H9 (cell line): ENCODE measurements at regions not wholly inside any gene's neighbourhood (a gene's known extent, or its start where the extent isn't known, plus 50 kb on each side); places are given as distances from the start of the nearest gene placed in this dataset.

Experiments
- DNase-seq: peaks from one replicate; pipeline ENCODE4 v3.0.0-alpha.2; 2017
- H2AFZ ChIP-seq: one replicate; pipeline ENCODE4 v1.6.1; 2013; ENCODE audit warnings: mild to moderate bottlenecking, low read length, control low read depth, moderate library complexity
- H2AK5ac ChIP-seq: 2 replicates; pipeline ENCODE4 v1.6.1; 2013; ENCODE audit warnings: low read length, control low read depth, mixed read lengths; ENCODE audit not compliant: insufficient read length
- H2BK120ac ChIP-seq: one replicate; pipeline ENCODE4 v1.6.1; 2013; ENCODE audit warnings: low read depth, mild to moderate bottlenecking, low read length, control low read depth, inconsistent platforms; ENCODE audit not compliant: poor library complexity, severe bottlenecking
- H2BK12ac ChIP-seq: 2 replicates; pipeline ENCODE4 v1.6.1; 2013; ENCODE audit warnings: low read length, control low read depth, mixed read lengths, low read depth; ENCODE audit not compliant: insufficient read length
- H2BK15ac ChIP-seq: 2 replicates; pipeline ENCODE4 v1.6.1; 2013; ENCODE audit warnings: low read depth, low read length, control low read depth
- H2BK20ac ChIP-seq: one replicate; pipeline ENCODE4 v1.6.1; 2013; ENCODE audit warnings: low read depth, mild to moderate bottlenecking, low read length, control low read depth, inconsistent platforms; ENCODE audit not compliant: poor library complexity, severe bottlenecking
- H2BK5ac ChIP-seq: 2 replicates; pipeline ENCODE4 v1.6.1; 2013; ENCODE audit warnings: low read length, control low read depth, mixed read lengths; ENCODE audit not compliant: insufficient read length
- H3K14ac ChIP-seq: 2 replicates; pipeline ENCODE4 v1.6.1; 2013; ENCODE audit warnings: low read length, control low read depth; ENCODE audit not compliant: insufficient read depth
- H3K18ac ChIP-seq: 2 replicates; pipeline ENCODE4 v1.6.1; 2013; ENCODE audit warnings: low read depth, mild to moderate bottlenecking, mixed read lengths, low read length, control low read depth; ENCODE audit not compliant: insufficient read length
- H3K23ac ChIP-seq: 2 replicates; pipeline ENCODE4 v1.6.1; 2013; ENCODE audit warnings: low read length, control low read depth, mixed read lengths, low read depth; ENCODE audit not compliant: insufficient read length
- H3K23me2 ChIP-seq: 2 replicates; pipeline ENCODE4 v1.6.1; 2013; ENCODE audit warnings: low read depth, mild to moderate bottlenecking, mixed read lengths, low read length, control low read depth; ENCODE audit not compliant: insufficient read length, poor library complexity, severe bottlenecking
- H3K27ac ChIP-seq: 2 replicates; pipeline ENCODE4 v1.5.1; 2013; ENCODE audit warnings: low read length, control low read depth, mixed read lengths, low read depth; ENCODE audit not compliant: insufficient read length
- H3K27me3 ChIP-seq: 2 replicates; pipeline ENCODE4 v1.6.1; 2013; ENCODE audit warnings: low read length, control low read depth, inconsistent platforms; ENCODE audit not compliant: insufficient read depth
- H3K4ac ChIP-seq: 2 replicates; pipeline ENCODE4 v1.6.1; 2013; ENCODE audit warnings: low read depth, mild to moderate bottlenecking, control low read depth, inconsistent platforms, low read length, moderate library complexity
- H3K4me1 ChIP-seq: 2 replicates; pipeline ENCODE4 v1.6.1; 2013; ENCODE audit warnings: low read length, control low read depth, inconsistent platforms; ENCODE audit not compliant: insufficient read depth
- H3K4me2 ChIP-seq: 2 replicates; pipeline ENCODE4 v1.6.1; 2013; ENCODE audit warnings: low read length, control low read depth, mixed read lengths; ENCODE audit not compliant: insufficient read length, insufficient read depth
- H3K56ac ChIP-seq: 2 replicates; pipeline ENCODE4 v1.6.1; 2013; ENCODE audit warnings: low read depth, mild to moderate bottlenecking, mixed read lengths, low read length, control low read depth; ENCODE audit not compliant: insufficient read length
- H3K79me1 ChIP-seq: 2 replicates; pipeline ENCODE4 v1.6.1; 2013; ENCODE audit warnings: low read depth, mild to moderate bottlenecking, moderate library complexity, low read length, control low read depth, inconsistent platforms; ENCODE audit not compliant: insufficient read depth, poor library complexity, severe bottlenecking
- H3K79me2 ChIP-seq: 2 replicates; pipeline ENCODE4 v1.6.1; 2013; ENCODE audit warnings: low read length, control low read depth, inconsistent platforms; ENCODE audit not compliant: insufficient read depth
- H3K9ac ChIP-seq: 2 replicates; pipeline ENCODE4 v1.6.1; 2013; ENCODE audit warnings: low read length, control low read depth, mixed read lengths; ENCODE audit not compliant: insufficient read length; ENCODE audit errors: extremely low read depth
- H3K9me3 ChIP-seq: one replicate; pipeline ENCODE4 v1.6.1; 2013; ENCODE audit warnings: low read depth, low read length, inconsistent platforms; ENCODE audit not compliant: control insufficient read depth
- H3T11ph ChIP-seq: one replicate; pipeline ENCODE4 v1.6.1; 2013; ENCODE audit warnings: mild to moderate bottlenecking, low read length, control low read depth, inconsistent platforms
- H4K20me1 ChIP-seq: one replicate; pipeline ENCODE4 v1.6.1; 2013; ENCODE audit not compliant: control insufficient read depth, insufficient read length, insufficient read depth
- H4K5ac ChIP-seq: 2 replicates; pipeline ENCODE4 v1.6.1; 2013; ENCODE audit warnings: low read depth, mild to moderate bottlenecking, mixed read lengths, low read length, control low read depth; ENCODE audit not compliant: insufficient read length
- H4K8ac ChIP-seq: replicated peaks from 2 replicates; pipeline ENCODE4 v1.6.1; 2013; ENCODE audit warnings: low read length, control low read depth, mixed read lengths, low read depth; ENCODE audit not compliant: insufficient read length
- H4K91ac ChIP-seq: 2 replicates; pipeline ENCODE4 v1.6.1; 2013; ENCODE audit warnings: low read depth, mild to moderate bottlenecking, moderate library complexity, mixed read lengths, low read length, control low read depth; ENCODE audit not compliant: insufficient read length
- H3K27ac Mint-ChIP-seq, 3 experiments: 2 replicates in 2 of 3; 3 replicates in 1 of 3; pipeline ENCODE4 v1.8.0; 2020 to 2021; ENCODE audit warnings: mixed read lengths in 3 of 3, mild to moderate bottlenecking in 1 of 3, moderate library complexity in 1 of 3
- H3K27me3 Mint-ChIP-seq: 2 replicates; pipeline ENCODE4 v1.8.0; 2021; ENCODE audit warnings: low read depth, mild to moderate bottlenecking, moderate library complexity, mixed read lengths
- H3K36me3 Mint-ChIP-seq, 3 experiments: 2 replicates in 2 of 3; 3 replicates in 1 of 3; pipeline ENCODE4 v1.8.0; 2020 to 2021; ENCODE audit warnings: low read depth in 3 of 3, mixed read lengths in 3 of 3; ENCODE audit not compliant: insufficient read depth in 1 of 3
- H3K4me1 Mint-ChIP-seq, 2 experiments: 2 replicates each; pipeline ENCODE4 v1.8.0; 2020; ENCODE audit warnings: mixed read lengths in 2 of 2
- H3K4me3 Mint-ChIP-seq, 2 experiments: 2 replicates in 1 of 2; 3 replicates in 1 of 2; pipeline ENCODE4 v1.8.0; 2020 to 2021; ENCODE audit warnings: mild to moderate bottlenecking in 2 of 2, mixed read lengths in 2 of 2, moderate library complexity in 1 of 2
- H3K9me3 Mint-ChIP-seq, 2 experiments: 2 replicates in 1 of 2; 3 replicates in 1 of 2; pipeline ENCODE4 v1.8.0; 2020; ENCODE audit warnings: mild to moderate bottlenecking in 2 of 2, mixed read lengths in 2 of 2, moderate library complexity in 1 of 2
- CTCF ChIP-seq: fragments of 200-600 bp; sonication (generic); conservative IDR thresholded peaks from 3 replicates; pipeline ENCODE4 v1.8.0; 2021; ENCODE audit warnings: antibody characterized with exemption, mild to moderate bottlenecking
- WGBS: extraction: QIAGEN DNeasy Blood & Tissue Kit; methylation state at CpG from one replicate; pipeline ENCODE4 v1.1.7; 2013; ENCODE audit warnings: missing lambda C conversion rate, low lambda C conversion rate, mixed read lengths; ENCODE audit not compliant: insufficient read length; ENCODE audit errors: extremely low coverage; 5-methylcytosine and 5-hydroxymethylcytosine counted together

GRCh38 chr6:45781890-45782289, 233.8 kb downstream of the CLIC5 start:
- Histone ChIP-seq H3K23ac (no peak overlapping the region), H4K20me1 (no peaks in the 10 kb centered on the region), H3K27me3 (no peaks in the 10 kb centered on the region), H3K79me1 (no peaks in the 10 kb centered on the region), H3T11ph (no peak overlapping the region), H4K5ac (no peak overlapping the region), H2AK5ac (no peak overlapping the region), H3K4me2 (no peak overlapping the region), H2BK15ac (no peak overlapping the region), H3K4me1 (no peaks in the 10 kb centered on the region), H2BK5ac (no peak overlapping the region), H3K9me3 (no peaks in the 10 kb centered on the region), H3K27ac (no peak overlapping the region), H2BK20ac (no peak overlapping the region), H4K91ac (no peak overlapping the region), H2BK120ac (no peak overlapping the region), H3K23me2 (no peaks in the 10 kb centered on the region), H4K8ac (no peak overlapping the region), H3K18ac (no peak overlapping the region), H2BK12ac (no peak overlapping the region), H2AFZ (no peak overlapping the region), H3K14ac (no peak overlapping the region), H3K9ac (no peak overlapping the region), H3K4ac (no peak overlapping the region), H3K79me2 (no peaks in the 10 kb centered on the region), H3K56ac (no peak overlapping the region)
- WGBS: no CpG with 5 or more reads among the region's 3 CpGs
- no peak for TF ChIP-seq CTCF
- Mint-ChIP-seq H3K4me1 (peaks cover 3% of the 10 kb centered on the region in 2 experiments; a peak in 3 of 4 replicates), H3K27ac (no peak overlapping the region), H3K9me3 (no peaks in the 10 kb centered on the region), H3K4me3 (no peak overlapping the region), H3K36me3 (no peaks in the 10 kb centered on the region), H3K27me3 (no peaks in the 10 kb centered on the region; the same call in 1 of the 2 replicates)
- DNase-seq: no peak
